ENCODE measurements at regions not wholly inside any gene's neighbourhood (a gene's known extent, or its start where the extent isn't known, plus 50 kb on each side); places are given as distances from the start of the nearest gene placed in this dataset.

DNA sequence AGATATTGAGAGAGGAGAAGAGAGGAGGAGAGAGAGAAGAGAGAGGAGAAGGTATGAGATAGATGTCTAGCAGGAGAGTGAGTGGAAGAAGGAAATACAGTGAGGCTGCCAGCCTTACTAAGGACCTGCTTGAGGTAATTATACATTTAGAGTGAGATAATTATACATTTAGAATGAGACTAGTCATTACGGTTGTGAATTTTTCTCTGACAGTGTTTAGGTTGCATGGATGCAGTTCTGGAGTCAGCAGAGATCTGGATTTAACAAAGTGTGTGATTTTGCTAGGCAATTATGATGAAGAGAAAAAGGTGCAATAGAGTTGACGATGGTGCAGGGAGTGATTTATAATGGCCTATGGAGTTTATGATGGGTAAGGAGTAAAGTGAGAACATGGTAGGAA lies 187.1 kb upstream of the ARX start:
- no peak overlapping the region for H2AFZ ChIP-seq (ENCODE audit: low read length)
- TF ChIP-seq CTCF (IDR thresholded peaks at IDR 0.05; ENCODE audit: extremely low read depth, low read depth, low read length), result no peak
- H4K20me1 ChIP-seq (ENCODE audit: insufficient read depth, low read length), result no peaks in the 10 kb centered on the region
- H3K9me3 ChIP-seq (ENCODE audit: low read depth, low read length), result no peaks in the 10 kb centered on the region
- H3K4me3 ChIP-seq (ENCODE audit: insufficient read depth, low read length), result no peak overlapping the region
- no peaks in the 10 kb centered on the region for H3K4me1 ChIP-seq (ENCODE audit: insufficient read depth, low read length)
- no peaks in the 10 kb centered on the region for H3K79me2 ChIP-seq (ENCODE audit: insufficient read depth, low read length)
- H3K4me2 ChIP-seq (ENCODE audit: insufficient read depth, low read length), result no peak overlapping the region
- no peaks in the 10 kb centered on the region for H3K27me3 ChIP-seq (ENCODE audit: insufficient read depth, low read length)
- H3K36me3 ChIP-seq (ENCODE audit: insufficient read depth, low read length), result no peaks in the 10 kb centered on the region
- no peak for DNase-seq (ENCODE audit: insufficient read length, low spot score, missing footprints)
- no peak overlapping the region for H3K27ac ChIP-seq (ENCODE audit: low read depth, low read length)

GRCh38 chrX:25198891-25199290 lies 183.1 kb upstream of the ARX start:
- H3K79me2 ChIP-seq (ENCODE audit: insufficient read depth, low read length), result no peaks in the 10 kb centered on the region
- no peak overlapping the region for H2AFZ ChIP-seq (ENCODE audit: low read length)
- H3K4me2 ChIP-seq (ENCODE audit: insufficient read depth, low read length), result no peak overlapping the region
- no peaks in the 10 kb centered on the region for H3K4me1 ChIP-seq (ENCODE audit: insufficient read depth, low read length)
- H3K9me3 ChIP-seq (ENCODE audit: low read depth, low read length), result no peaks in the 10 kb centered on the region
- H3K4me3 ChIP-seq (ENCODE audit: insufficient read depth, low read length), result no peak overlapping the region
- no peaks in the 10 kb centered on the region for H3K27me3 ChIP-seq (ENCODE audit: insufficient read depth, low read length)
- no peak for TF ChIP-seq CTCF (IDR thresholded peaks at IDR 0.05; ENCODE audit: extremely low read depth, low read depth, low read length)
- H3K36me3 ChIP-seq (ENCODE audit: insufficient read depth, low read length), result no peaks in the 10 kb centered on the region
- no peak overlapping the region for H3K27ac ChIP-seq (ENCODE audit: low read depth, low read length)
- no peak for DNase-seq (ENCODE audit: insufficient read length, low spot score, missing footprints)
- H4K20me1 ChIP-seq (ENCODE audit: insufficient read depth, low read length), result no peaks in the 10 kb centered on the region

DNA sequence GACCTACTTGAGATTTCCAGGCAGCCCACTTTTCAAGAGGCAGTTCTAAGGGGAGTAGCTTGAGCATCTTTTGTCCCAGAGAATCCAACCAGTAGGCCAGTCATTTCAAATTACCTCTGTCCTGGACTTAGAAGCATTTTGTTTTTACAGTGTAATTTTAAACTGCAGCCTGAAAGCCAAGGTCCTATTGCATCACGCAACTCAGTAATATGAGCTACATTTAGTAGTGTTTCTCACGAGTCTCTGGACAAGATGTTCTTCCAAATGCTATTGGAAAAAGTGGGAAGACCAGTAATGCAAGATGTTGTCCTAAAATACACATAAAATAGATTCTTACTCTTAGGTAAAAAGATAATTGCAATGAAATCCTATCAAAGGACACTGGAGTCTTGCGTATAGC lies 182.5 kb upstream of the ARX start:
- no peak overlapping the region for H3K4me2 ChIP-seq (ENCODE audit: insufficient read depth, low read length)
- no peak overlapping the region for H3K4me3 ChIP-seq (ENCODE audit: insufficient read depth, low read length)
- no peaks in the 10 kb centered on the region for H3K27me3 ChIP-seq (ENCODE audit: insufficient read depth, low read length)
- no peaks in the 10 kb centered on the region for H3K4me1 ChIP-seq (ENCODE audit: insufficient read depth, low read length)
- H3K36me3 ChIP-seq (ENCODE audit: insufficient read depth, low read length), result no peaks in the 10 kb centered on the region
- no peak for DNase-seq (ENCODE audit: insufficient read length, low spot score, missing footprints)
- no peaks in the 10 kb centered on the region for H4K20me1 ChIP-seq (ENCODE audit: insufficient read depth, low read length)
- H3K9me3 ChIP-seq (ENCODE audit: low read depth, low read length), result no peaks in the 10 kb centered on the region
- no peaks in the 10 kb centered on the region for H3K79me2 ChIP-seq (ENCODE audit: insufficient read depth, low read length)
- no peak for TF ChIP-seq CTCF (IDR thresholded peaks at IDR 0.05; ENCODE audit: extremely low read depth, low read depth, low read length)
- H3K27ac ChIP-seq (ENCODE audit: low read depth, low read length), result no peak overlapping the region
- H2AFZ ChIP-seq (ENCODE audit: low read length), result no peak overlapping the region

DNA sequence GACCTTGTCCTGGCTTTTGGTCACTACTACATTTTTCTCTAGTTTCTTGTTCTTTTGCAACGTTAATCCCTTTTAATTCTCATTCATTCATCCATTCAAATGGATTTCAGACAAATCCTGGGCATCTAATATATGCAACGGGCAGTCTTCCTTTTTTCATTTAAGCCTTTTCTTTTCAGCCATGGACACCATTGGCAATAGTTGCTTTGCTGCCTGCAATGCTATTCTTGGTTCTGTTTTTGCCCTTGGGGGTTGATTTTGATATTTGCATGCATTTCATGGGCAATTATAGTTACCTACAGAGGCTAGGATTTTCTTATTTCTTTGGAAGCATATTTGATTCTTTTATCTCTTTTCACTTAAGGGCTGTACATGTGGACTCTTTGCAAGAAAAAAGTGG lies 180.5 kb upstream of the ARX start:
- Histone ChIP-seq H2AFZ (ENCODE audit: low read length) (no peak overlapping the region), H3K4me2 (ENCODE audit: insufficient read depth, low read length) (no peak overlapping the region), H3K27me3 (ENCODE audit: insufficient read depth, low read length) (no peaks in the 10 kb centered on the region), H3K27ac (ENCODE audit: low read depth, low read length) (no peak overlapping the region), H3K9me3 (ENCODE audit: low read depth, low read length) (no peaks in the 10 kb centered on the region), H3K36me3 (ENCODE audit: insufficient read depth, low read length) (no peaks in the 10 kb centered on the region), H3K4me1 (ENCODE audit: insufficient read depth, low read length) (no peaks in the 10 kb centered on the region), H3K79me2 (ENCODE audit: insufficient read depth, low read length) (no peaks in the 10 kb centered on the region), H4K20me1 (ENCODE audit: insufficient read depth, low read length) (no peaks in the 10 kb centered on the region), H3K4me3 (ENCODE audit: insufficient read depth, low read length) (no peak overlapping the region)
- no peak for TF ChIP-seq CTCF (IDR thresholded peaks at IDR 0.05; ENCODE audit: extremely low read depth, low read depth, low read length)
- DNase-seq (ENCODE audit: insufficient read length, low spot score, missing footprints), result no peak

Data from osteoblast (primary cell).